NCI-H1436 treated with DMSO at 0.1 percent for 48 hours (cell line): ENCODE measurements at regions not wholly inside any gene's neighbourhood (a gene's known extent, or its start where the extent isn't known, plus 50 kb on each side); places are given as distances from the start of the nearest gene placed in this dataset.
"Not testable (repeated sequence)": the region's sequence is repeated elsewhere in the genome, so short reads cannot be mapped to it uniquely, and the experiment has no call there.

Experiments
- DNase-seq: peaks from one replicate; lab custom pipeline; 2025; lab: John Stamatoyannopoulos, UW

GRCh38 chr22:48493733-48494132 lies 1333.9 kb downstream of the BRD1 start:
- DNase-seq = no peak

- DNase-seq = no peak
Observed at GRCh38 chr22:48492366-48493320, 1335.0 kb downstream of the BRD1 start.

GRCh38 chr22:48491451-48491941 lies 1336.2 kb downstream of the BRD1 start:
- no peak for DNase-seq

GRCh38 chr22:48490500-48491411 lies 1336.9 kb downstream of the BRD1 start:
- DNase-seq = no peak

GRCh38 chr22:48489551-48490499 lies 1337.8 kb downstream of the BRD1 start:
- no peak for DNase-seq

- DNase-seq = no peak
Observed at GRCh38 chr22:48488611-48489511, 1338.8 kb downstream of the BRD1 start.

GRCh38 chr22:48488149-48488551 lies 1339.5 kb downstream of the BRD1 start:
- no peak for DNase-seq

- no peak for DNase-seq
Observed at GRCh38 chr22:48486558-48486957, 1341.1 kb downstream of the BRD1 start.

GRCh38 chr22:48486134-48486532 lies 1341.5 kb downstream of the BRD1 start:
- no peak for DNase-seq

- no peak for DNase-seq
Observed at GRCh38 chr22:48485149-48486133, 1342.2 kb downstream of the BRD1 start.

GRCh38 chr22:48483764-48484528 lies 1343.7 kb downstream of the BRD1 start:
- DNase-seq = no peak

- no peak for DNase-seq
Observed at GRCh38 chr22:48482771-48483170, 1344.9 kb downstream of the BRD1 start.

GRCh38 chr22:48482198-48482597 lies 1345.5 kb downstream of the BRD1 start:
- DNase-seq = not testable (repeated sequence)

- DNase-seq = no peak
Observed at GRCh38 chr22:48481748-48482147, 1345.9 kb downstream of the BRD1 start.

- DNase-seq = no peak
Observed at GRCh38 chr22:48478529-48479265, 1349.0 kb downstream of the BRD1 start.

GRCh38 chr22:48478124-48478523 lies 1349.5 kb downstream of the BRD1 start:
- no peak for DNase-seq

GRCh38 chr22:48477031-48477721 lies 1350.5 kb downstream of the BRD1 start:
- no peak for DNase-seq
